NCI-H2107 (cell line): ENCODE measurements at regions not wholly inside any gene's neighbourhood (a gene's known extent, or its start where the extent isn't known, plus 50 kb on each side); places are given as distances from the start of the nearest gene placed in this dataset.

Source experiments
- DNase-seq: peaks from one replicate; lab custom pipeline; 2025; lab: John Stamatoyannopoulos, UW

- no peak for DNase-seq
Observed at GRCh38 chr21:43302769-43303168, 124.2 kb downstream of the SIK1 start.

- DNase-seq: no peak
Observed at GRCh38 chr21:43302062-43302700, 124.8 kb downstream of the SIK1 start.

GRCh38 chr21:43301409-43302061 is 125.4 kb downstream of the SIK1 start:
- no peak for DNase-seq

GRCh38 chr21:43300496-43301408 is 126.2 kb downstream of the SIK1 start:
- no peak for DNase-seq

- DNase-seq: no peak
Observed at GRCh38 chr21:43299441-43300277, 127.3 kb downstream of the SIK1 start.

GRCh38 chr21:43298546-43299440 is 128.1 kb downstream of the SIK1 start:
- no peak for DNase-seq

GRCh38 chr21:43297989-43298388 is 128.9 kb downstream of the SIK1 start:
- DNase-seq: no peak

- DNase-seq: no peak
Observed at GRCh38 chr21:43297391-43297981, 128.7 kb downstream of the CRYAA start.

GRCh38 chr21:43295066-43295958 is 126.5 kb downstream of the CRYAA start:
- DNase-seq: peak; percentile 88

- DNase-seq: no peak
Observed at GRCh38 chr21:43294194-43294902, 125.5 kb downstream of the CRYAA start.

GRCh38 chr21:43292866-43293142 is 124.0 kb downstream of the CRYAA start:
- DNase-seq: no peak

- no peak for DNase-seq
Observed at GRCh38 chr21:43292041-43292865, 123.4 kb downstream of the CRYAA start.

- no peak for DNase-seq
Observed at GRCh38 chr21:43291347-43291950, 122.6 kb downstream of the CRYAA start.

GRCh38 chr21:43290421-43291346 is 121.9 kb downstream of the CRYAA start:
- DNase-seq: no peak

GRCh38 chr21:43289966-43290365 is 121.2 kb downstream of the CRYAA start:
- DNase-seq: no peak

GRCh38 chr21:43289442-43289841 is 120.6 kb downstream of the CRYAA start:
- no peak for DNase-seq
